ENCODE measurements at regions not wholly inside any gene's neighbourhood (a gene's known extent, or its start where the extent isn't known, plus 50 kb on each side); places are given as distances from the start of the nearest gene placed in this dataset.
"Not testable (repeated sequence)": the region's sequence is repeated elsewhere in the genome, so short reads cannot be mapped to it uniquely, and the experiment has no call there.

DNA sequence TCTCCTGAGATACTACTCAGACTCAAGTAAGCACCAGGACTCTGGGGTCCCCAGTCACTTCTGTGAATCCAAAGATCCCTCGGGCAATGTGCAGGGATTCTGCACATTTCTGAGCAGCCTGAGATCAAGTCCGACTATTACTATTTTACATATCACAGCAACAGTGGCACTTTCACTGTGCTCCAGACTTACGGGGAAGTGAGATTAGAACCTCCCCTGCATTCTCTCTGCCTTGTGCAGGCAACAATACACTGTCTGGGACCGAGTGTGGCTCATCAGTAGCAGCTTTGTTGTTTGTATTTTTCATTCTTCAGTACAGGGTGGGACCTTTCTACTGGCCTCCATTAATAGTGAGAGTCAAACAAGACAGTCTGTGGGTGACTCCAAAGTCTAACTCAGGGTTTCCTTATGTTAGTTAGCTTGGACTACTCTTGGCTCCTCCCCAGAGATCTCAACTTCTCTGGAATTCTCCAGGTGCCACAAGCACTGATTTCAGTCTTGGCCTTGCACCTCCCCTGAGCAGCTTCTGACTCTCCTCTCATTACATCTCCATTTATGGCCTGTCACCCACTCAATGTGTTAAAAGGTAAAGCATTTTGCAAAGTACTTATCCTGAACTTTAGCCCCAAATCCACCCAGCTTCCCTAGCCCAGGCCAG is 76.2 kb upstream of the TOP3B start:
- Histone ChIP-seq H3K4me3 (ENCODE audit: low read depth, low read length) (no peak overlapping the region), H3K4me1 (no peaks in the 10 kb centered on the region), H3K36me3 (no peaks in the 10 kb centered on the region), H3K9me3 (no peaks in the 10 kb centered on the region), H3K27me3 (peaks cover 31% of the 10 kb centered on the region)
- no peak for DNase-seq
- TF ChIP-seq, protein P1, sequence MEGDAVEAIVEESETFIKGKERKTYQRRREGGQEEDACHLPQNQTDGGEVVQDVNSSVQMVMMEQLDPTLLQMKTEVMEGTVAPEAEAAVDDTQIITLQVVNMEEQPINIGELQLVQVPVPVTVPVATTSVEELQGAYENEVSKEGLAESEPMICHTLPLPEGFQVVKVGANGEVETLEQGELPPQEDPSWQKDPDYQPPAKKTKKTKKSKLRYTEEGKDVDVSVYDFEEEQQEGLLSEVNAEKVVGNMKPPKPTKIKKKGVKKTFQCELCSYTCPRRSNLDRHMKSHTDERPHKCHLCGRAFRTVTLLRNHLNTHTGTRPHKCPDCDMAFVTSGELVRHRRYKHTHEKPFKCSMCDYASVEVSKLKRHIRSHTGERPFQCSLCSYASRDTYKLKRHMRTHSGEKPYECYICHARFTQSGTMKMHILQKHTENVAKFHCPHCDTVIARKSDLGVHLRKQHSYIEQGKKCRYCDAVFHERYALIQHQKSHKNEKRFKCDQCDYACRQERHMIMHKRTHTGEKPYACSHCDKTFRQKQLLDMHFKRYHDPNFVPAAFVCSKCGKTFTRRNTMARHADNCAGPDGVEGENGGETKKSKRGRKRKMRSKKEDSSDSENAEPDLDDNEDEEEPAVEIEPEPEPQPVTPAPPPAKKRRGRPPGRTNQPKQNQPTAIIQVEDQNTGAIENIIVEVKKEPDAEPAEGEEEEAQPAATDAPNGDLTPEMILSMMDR (IDR thresholded peaks at IDR 0.05; ENCODE audit: low read depth, low read length) = no peak

DNA sequence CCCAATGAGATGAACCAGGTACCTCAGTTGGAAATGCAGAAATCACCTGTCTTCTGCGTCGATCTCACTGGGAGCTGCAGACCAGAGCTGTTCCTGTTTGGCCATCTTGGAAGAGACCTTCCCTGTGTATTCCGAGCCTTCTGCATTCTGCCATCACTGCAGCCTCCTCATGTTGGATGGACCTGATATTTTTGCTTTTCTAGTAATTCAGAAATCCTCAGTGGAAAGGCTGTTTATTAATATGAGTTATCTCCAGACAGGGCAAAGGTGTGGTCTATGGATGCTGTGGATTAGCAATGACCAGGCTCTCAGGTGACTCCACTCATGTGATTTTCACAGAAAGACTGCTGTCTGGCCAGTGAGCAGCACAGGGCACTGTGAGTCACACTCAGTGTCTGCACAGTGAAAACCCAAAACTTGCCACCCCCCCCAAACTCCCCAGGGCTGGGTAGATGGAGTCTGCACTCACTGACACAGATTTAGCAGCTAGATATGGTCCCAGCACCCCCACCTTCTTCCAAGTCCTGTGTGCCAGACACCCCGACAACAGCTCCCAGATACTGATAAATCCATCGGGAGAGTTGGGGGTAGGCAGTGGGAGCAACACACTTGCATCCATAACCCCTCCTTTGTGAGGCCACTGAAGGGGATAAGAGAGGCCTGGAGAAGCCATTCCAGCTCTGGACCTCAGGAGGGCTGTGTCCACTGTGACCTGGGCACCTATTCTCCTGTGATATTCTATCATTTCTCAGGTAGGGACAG is 75.2 kb upstream of the TOP3B start:
- TF ChIP-seq, protein P1 (IDR thresholded peaks at IDR 0.05; ENCODE audit: low read depth, low read length) = no peak
- H3K27me3 ChIP-seq = peaks cover 31% of the 10 kb centered on the region
- H3K36me3 ChIP-seq = no peaks in the 10 kb centered on the region
- H3K4me3 ChIP-seq (ENCODE audit: low read depth, low read length) = no peak overlapping the region
- no peaks in the 10 kb centered on the region for H3K9me3 ChIP-seq
- DNase-seq = no peak
- no peaks in the 10 kb centered on the region for H3K4me1 ChIP-seq

DNA sequence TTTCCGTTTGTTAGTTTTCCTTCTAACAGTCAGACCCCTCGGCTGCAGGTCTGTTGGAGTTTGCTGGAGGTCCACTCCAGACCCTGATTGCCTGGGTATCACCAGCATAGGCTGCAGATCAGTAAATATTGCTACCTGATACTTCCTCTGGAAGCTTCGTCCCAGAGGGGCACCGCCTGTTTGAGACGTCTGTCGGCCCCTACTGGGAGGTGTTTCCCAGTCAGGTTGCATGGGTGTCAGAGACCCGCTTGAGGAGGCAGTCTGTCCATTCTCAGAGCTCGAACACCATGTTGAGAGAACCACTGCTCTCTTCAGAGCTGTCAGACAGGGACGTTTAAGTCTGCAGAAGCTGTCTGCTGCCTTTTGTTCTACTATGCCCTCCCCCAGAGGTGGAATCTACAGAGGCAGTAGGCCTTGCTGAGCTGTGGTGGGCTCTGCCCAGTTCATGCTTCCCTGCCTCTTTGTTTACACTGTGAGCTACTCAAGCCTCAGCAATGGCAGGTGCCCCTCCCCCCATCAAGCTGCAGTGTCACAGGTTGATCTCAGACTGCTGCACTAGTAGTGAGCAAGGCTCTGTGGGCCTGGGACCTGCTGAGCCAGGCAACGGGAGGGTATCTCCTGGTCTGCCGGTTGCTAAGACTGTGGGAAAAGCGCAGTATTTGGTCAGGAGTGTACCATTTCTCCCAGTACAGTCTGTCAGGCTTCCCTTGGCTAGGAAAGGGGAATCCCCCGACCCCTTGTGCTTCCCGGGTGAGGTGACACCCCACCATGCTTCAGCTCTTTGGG is 74.4 kb upstream of the TOP3B start:
- not testable (repeated sequence) for H3K4me1 ChIP-seq; H3K4me3 ChIP-seq (ENCODE audit: low read depth, low read length); DNase-seq; H3K36me3 ChIP-seq; H3K9me3 ChIP-seq
- peaks cover 31% of the 10 kb centered on the region for H3K27me3 ChIP-seq

DNA sequence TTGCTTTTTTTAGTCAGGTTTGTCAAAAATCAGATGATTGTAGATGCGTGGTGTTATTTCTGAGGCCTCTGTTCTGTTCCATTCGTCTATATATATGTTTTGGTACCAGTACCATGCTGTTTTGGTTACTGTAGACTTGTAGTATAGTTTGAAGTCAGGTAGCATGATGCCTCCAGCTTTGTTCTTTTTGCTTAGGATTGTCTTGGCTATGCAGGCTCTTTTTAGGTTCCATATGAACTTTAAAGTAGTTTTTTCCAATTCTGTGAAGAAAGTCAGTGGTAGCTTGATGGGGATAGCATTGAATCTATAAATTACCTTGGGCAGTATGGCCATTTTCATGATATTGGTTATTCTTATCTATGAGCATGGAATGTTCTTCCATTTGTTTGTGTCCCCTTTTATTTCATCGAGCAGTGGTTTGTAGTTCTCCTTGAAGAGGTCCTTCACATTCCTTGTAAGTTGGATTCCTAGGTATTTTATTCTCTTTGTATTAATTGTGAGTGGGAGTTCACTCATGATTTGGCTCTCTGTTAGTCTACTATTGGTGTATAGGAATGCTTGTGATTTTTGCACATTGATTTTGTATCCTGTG is 70.1 kb upstream of the TOP3B start:
- not testable (repeated sequence) for H3K9me3 ChIP-seq; DNase-seq; H3K4me3 ChIP-seq (ENCODE audit: low read depth, low read length); H3K36me3 ChIP-seq; H3K4me1 ChIP-seq
- H3K27me3 ChIP-seq = peaks cover 23% of the 10 kb centered on the region

DNA sequence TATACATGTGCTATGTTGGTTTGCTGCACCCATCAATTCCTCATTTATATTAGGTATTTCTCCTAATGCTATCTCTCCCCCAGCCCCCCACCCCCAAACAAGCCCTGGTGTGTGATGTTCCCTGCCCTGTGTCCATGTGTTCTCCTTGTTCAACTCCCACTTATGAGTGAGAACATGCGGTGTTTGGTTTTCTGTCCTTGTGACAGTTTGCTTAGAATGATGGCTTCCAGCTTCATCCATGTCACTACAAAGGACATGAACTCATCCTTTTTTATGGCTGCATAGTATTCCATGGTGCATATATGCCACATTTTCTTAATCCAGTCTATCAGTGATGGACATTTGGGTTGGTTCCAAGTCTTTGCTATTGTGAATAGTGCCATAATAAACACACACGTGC is 68.4 kb upstream of the TOP3B start:
- H3K36me3 ChIP-seq; DNase-seq; H3K4me1 ChIP-seq; H3K4me3 ChIP-seq (ENCODE audit: low read depth, low read length); H3K9me3 ChIP-seq: not testable (repeated sequence)
- peaks cover 17% of the 10 kb centered on the region for H3K27me3 ChIP-seq

DNA sequence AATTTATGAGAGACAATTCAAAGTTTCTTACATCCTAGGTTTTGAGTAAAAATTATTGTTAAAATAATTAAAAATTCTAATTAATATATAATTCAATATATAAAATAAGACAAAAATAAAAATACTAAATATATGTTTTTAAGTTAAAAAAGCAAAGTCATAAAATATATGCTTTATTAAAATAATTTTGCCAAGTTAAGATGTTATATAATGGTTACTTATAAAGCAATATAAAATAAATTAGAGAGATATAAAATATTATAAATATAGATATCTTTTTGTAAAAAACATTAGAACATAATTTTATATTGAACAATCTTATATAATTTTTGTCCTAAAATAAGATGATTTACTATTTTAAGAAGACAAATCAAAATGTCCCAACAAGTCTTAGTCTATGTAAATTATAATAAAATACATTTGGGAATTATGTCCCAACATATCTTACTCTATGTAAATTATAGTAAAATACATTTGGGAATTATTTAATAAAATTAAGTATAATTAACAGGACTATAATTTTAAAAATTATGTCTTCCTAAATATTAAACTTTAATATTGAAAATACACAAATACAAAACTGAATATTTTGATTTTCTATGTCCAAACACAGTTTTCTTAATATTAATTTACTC is 67.7 kb upstream of the TOP3B start:
- TF ChIP-seq, protein P1 (IDR thresholded peaks at IDR 0.05; ENCODE audit: low read depth, low read length) = no peak
- Histone ChIP-seq H3K4me3 (ENCODE audit: low read depth, low read length) (no peak overlapping the region), H3K27me3 (peaks cover 19% of the 10 kb centered on the region), H3K36me3 (no peaks in the 10 kb centered on the region), H3K4me1 (no peaks in the 10 kb centered on the region), H3K9me3 (no peaks in the 10 kb centered on the region)
- no peak for DNase-seq

DNA sequence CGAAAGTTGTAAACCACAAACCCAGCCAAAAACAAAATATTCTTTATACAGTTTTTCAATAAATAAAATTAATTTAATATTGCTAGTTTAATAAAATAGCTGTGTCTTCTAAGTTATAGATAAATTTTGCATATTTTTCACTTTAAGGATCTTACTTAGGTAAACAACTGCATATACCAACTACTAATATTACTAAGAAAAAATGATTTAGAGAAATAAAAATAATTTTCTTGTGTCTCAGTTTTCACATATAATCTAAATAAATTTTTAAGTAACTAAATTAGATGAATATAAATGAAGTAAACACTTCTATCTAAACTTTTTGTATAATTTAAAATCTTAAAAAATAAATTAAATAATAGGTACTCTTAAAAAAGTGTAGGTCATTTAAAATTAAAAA is 67.1 kb upstream of the TOP3B start:
- no peak for DNase-seq
- peaks cover 22% of the 10 kb centered on the region for H3K27me3 ChIP-seq
- TF ChIP-seq, protein P1 (IDR thresholded peaks at IDR 0.05; ENCODE audit: low read depth, low read length) = no peak

More for the DNA sequence above, 67.1 kb upstream of the TOP3B start:
- Histone ChIP-seq H3K36me3 (no peaks in the 10 kb centered on the region), H3K4me1 (no peaks in the 10 kb centered on the region), H3K4me3 (ENCODE audit: low read depth, low read length) (no peak overlapping the region), H3K9me3 (no peaks in the 10 kb centered on the region)

Measured in BE2C (cell line).